ENCODE measurements at regions not wholly inside any gene's neighbourhood (a gene's known extent, or its start where the extent isn't known, plus 50 kb on each side); places are given as distances from the start of the nearest gene placed in this dataset.

DNA sequence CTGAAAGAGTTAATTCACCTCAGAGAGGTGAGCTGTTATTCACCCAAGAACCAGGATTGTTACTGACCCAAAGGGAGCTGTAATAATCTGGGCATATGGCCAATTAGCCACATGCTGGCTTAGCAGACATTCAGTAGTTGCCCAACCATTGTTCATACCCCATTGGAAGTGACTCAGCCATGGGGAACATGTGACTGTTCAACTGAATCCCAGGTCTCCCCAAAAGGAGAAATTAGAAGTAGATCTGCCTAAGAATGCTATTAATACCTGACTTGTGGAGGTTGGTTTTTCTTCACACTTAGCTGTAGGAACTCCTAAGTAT is 272.6 kb upstream of the UBE2E3 start:
- TF ChIP-seq, protein P1, sequence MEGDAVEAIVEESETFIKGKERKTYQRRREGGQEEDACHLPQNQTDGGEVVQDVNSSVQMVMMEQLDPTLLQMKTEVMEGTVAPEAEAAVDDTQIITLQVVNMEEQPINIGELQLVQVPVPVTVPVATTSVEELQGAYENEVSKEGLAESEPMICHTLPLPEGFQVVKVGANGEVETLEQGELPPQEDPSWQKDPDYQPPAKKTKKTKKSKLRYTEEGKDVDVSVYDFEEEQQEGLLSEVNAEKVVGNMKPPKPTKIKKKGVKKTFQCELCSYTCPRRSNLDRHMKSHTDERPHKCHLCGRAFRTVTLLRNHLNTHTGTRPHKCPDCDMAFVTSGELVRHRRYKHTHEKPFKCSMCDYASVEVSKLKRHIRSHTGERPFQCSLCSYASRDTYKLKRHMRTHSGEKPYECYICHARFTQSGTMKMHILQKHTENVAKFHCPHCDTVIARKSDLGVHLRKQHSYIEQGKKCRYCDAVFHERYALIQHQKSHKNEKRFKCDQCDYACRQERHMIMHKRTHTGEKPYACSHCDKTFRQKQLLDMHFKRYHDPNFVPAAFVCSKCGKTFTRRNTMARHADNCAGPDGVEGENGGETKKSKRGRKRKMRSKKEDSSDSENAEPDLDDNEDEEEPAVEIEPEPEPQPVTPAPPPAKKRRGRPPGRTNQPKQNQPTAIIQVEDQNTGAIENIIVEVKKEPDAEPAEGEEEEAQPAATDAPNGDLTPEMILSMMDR (IDR thresholded peaks at IDR 0.05), result no peak
- no peak for TF ChIP-seq POLR2A (IDR thresholded peaks at IDR 0.05)

All from Peyer's patch (tissue), 4 donors.